Esophagus squamous epithelium (tissue), 4 donors: ENCODE measurements at regions not wholly inside any gene's neighbourhood (a gene's known extent, or its start where the extent isn't known, plus 50 kb on each side); places are given as distances from the start of the nearest gene placed in this dataset.

Experiments
- POLR2A ChIP-seq, 4 donors: fragments of 450-650 bp; IDR thresholded peaks; one replicate each; pipeline ENCODE4 v1.6.1; 2017; ENCODE audit warnings: antibody characterized with exemption in 4 of 4, mild to moderate bottlenecking in 4 of 4, moderate library complexity in 3 of 4
- TF ChIP-seq, protein P1 (sequence below), 6 experiments: fragments of 450-650 bp in 4 of 6; fragments of 200-600 bp in 2 of 6; sonication (generic) in 2 of 6; IDR thresholded peaks; one replicate each; pipeline ENCODE4 v1.5.1; 2016 to 2019; ENCODE audit warnings: antibody characterized with exemption in 6 of 6, mild to moderate bottlenecking in 4 of 6, moderate library complexity in 4 of 6

DNA sequence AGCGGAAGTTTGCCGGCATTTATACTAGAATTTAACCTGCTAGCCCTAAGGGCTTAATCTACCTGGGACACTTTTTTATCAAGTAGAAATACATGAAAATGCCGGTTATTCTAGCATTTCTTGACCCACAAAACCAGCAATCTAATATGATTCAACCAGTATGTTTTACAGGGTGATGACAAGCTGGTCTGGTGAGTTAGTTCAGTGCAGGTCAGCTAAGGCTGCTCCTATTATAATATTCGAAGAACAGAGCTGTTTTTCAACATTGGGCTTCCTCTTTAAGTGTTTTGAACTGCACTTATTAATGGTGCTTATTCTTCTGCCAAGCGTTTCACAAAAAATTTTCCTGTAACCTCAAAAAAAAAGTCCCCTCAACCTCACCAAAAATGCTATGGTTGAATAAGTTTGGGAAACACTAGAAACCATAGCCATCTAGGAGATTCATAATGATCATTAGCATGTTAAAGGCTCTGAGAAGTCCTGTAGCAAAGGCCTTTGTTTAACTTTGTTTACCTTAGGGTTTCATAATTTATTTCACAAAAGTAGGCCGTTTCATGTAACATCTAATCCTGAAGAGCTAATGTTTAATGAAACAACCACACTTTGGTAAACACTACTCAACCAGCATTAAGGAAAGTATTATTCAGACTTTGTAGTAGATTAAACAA is 526.6 kb downstream of the KLF12 start:
- TF ChIP-seq, protein P1, sequence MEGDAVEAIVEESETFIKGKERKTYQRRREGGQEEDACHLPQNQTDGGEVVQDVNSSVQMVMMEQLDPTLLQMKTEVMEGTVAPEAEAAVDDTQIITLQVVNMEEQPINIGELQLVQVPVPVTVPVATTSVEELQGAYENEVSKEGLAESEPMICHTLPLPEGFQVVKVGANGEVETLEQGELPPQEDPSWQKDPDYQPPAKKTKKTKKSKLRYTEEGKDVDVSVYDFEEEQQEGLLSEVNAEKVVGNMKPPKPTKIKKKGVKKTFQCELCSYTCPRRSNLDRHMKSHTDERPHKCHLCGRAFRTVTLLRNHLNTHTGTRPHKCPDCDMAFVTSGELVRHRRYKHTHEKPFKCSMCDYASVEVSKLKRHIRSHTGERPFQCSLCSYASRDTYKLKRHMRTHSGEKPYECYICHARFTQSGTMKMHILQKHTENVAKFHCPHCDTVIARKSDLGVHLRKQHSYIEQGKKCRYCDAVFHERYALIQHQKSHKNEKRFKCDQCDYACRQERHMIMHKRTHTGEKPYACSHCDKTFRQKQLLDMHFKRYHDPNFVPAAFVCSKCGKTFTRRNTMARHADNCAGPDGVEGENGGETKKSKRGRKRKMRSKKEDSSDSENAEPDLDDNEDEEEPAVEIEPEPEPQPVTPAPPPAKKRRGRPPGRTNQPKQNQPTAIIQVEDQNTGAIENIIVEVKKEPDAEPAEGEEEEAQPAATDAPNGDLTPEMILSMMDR (IDR thresholded peaks at IDR 0.05), result no peak
- no peak for TF ChIP-seq POLR2A (IDR thresholded peaks at IDR 0.05)
